Ectodermal cell (in vitro differentiated cells): ENCODE measurements at regions not wholly inside any gene's neighbourhood (a gene's known extent, or its start where the extent isn't known, plus 50 kb on each side); places are given as distances from the start of the nearest gene placed in this dataset.

ENCODE experiments used
- H3K27ac ChIP-seq: 2 replicates; pipeline ENCODE4 v1.7.0; 2013; ENCODE audit warnings: mild to moderate bottlenecking, low read depth, low read length; ENCODE audit not compliant: insufficient read depth, poor library complexity, severe bottlenecking
- H3K27me3 ChIP-seq: 2 replicates; pipeline ENCODE4 v1.7.0; 2013; ENCODE audit warnings: mild to moderate bottlenecking, low read length; ENCODE audit not compliant: insufficient read depth, control insufficient read depth, poor library complexity, severe bottlenecking
- H3K36me3 ChIP-seq: one replicate; pipeline ENCODE4 v1.7.0; 2013; ENCODE audit warnings: low read length; ENCODE audit not compliant: control insufficient read depth, insufficient read depth
- H3K4me1 ChIP-seq: one replicate; pipeline ENCODE4 v1.7.0; 2013; ENCODE audit warnings: low read length; ENCODE audit not compliant: control insufficient read depth, insufficient read depth
- H3K4me3 ChIP-seq: 2 replicates; pipeline ENCODE4 v1.7.0; 2013; ENCODE audit warnings: low read depth, low read length, control low read depth; ENCODE audit not compliant: insufficient read depth
- H3K9me3 ChIP-seq: 2 replicates; pipeline ENCODE4 v1.7.0; 2013; ENCODE audit warnings: mild to moderate bottlenecking, low read length, moderate library complexity; ENCODE audit not compliant: control insufficient read depth
- WGBS, 2 experiments: methylation state at CpG; one replicate each; pipeline ENCODE4 v1.1.7; 2013; ENCODE audit warnings: missing lambda C conversion rate in 2 of 2; 5-methylcytosine and 5-hydroxymethylcytosine counted together

DNA sequence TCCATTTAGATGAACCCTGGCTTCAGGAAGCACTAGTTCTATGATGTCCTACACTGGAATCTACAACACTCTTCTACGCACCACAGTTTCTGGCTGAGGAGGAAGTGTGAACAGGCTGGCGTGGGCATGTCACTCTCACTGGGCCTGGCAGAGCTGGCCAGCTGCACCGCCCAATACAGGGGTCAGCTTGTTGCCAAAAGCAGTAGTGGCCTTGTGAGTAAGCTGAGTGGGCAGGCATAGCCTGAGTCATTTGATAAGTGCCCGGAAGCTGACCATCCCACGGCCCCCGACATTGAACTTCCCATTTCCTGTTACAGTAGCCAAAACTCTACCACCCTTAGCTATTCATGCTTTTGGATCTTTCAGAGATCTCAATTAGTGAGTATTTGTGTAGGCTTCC is 240.9 kb upstream of the SERP2 start:
- Histone ChIP-seq H3K27ac (no peak overlapping the region), H3K27me3 (no peaks in the 10 kb centered on the region), H3K36me3 (no peaks in the 10 kb centered on the region), H3K9me3 (no peaks in the 10 kb centered on the region), H3K4me1 (no peaks in the 10 kb centered on the region), H3K4me3 (no peak overlapping the region)
- 93 to 94% methylated on average over 6 of the region's 6 CpGs for WGBS, 2 experiments

DNA sequence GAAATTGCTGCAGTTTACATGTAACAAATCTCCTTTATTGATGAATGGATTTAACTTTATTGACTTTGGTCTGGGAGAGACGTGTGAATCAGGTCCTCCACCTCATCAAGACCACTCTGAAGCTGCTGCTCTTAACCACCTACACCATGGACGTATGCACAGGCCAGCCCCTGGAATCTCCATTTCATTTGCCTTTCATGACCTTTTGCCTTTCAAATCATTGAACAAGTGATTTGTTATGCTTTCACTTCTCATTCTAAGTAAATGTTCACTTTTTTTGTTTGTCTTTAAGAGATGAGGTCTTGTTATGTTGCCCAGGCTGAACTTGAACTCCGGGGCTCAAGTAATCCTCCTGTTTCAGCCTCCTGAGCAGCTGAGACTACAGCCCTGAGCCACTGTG is 240.0 kb upstream of the SERP2 start:
- Histone ChIP-seq H3K27me3 (no peaks in the 10 kb centered on the region), H3K27ac (no peak overlapping the region), H3K4me1 (no peaks in the 10 kb centered on the region), H3K4me3 (no peak overlapping the region), H3K36me3 (no peaks in the 10 kb centered on the region), H3K9me3 (no peaks in the 10 kb centered on the region)
- 89 to 100% methylated on average over 3 of the region's 3 CpGs for WGBS, 2 experiments

DNA sequence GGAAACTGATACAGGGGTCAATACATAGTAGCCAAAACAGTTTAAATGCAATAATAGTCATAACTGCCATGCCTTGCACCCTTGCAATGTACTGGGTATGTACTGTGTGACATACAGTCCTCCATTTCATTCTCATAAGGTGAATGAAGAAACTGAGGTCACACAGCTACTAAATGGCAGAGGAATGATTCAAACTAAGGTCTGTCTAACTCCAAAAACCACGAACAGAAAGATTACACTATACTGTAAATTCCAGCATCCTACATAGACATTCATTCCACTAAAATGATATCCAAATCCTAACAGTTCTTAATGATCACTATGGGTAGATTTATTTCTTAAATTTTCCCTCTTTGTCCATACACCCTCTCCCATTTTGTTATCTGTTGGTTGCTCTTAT is 238.1 kb upstream of the SERP2 start:
- H3K27me3 ChIP-seq: no peaks in the 10 kb centered on the region
- H3K9me3 ChIP-seq: no peaks in the 10 kb centered on the region
- H3K27ac ChIP-seq: no peak overlapping the region
- H3K4me1 ChIP-seq: peaks cover 9% of the 10 kb centered on the region
- 67 to 91% methylated on average over 1 of the region's 1 CpG for WGBS, 2 experiments
- no peak overlapping the region for H3K4me3 ChIP-seq
- no peaks in the 10 kb centered on the region for H3K36me3 ChIP-seq

DNA sequence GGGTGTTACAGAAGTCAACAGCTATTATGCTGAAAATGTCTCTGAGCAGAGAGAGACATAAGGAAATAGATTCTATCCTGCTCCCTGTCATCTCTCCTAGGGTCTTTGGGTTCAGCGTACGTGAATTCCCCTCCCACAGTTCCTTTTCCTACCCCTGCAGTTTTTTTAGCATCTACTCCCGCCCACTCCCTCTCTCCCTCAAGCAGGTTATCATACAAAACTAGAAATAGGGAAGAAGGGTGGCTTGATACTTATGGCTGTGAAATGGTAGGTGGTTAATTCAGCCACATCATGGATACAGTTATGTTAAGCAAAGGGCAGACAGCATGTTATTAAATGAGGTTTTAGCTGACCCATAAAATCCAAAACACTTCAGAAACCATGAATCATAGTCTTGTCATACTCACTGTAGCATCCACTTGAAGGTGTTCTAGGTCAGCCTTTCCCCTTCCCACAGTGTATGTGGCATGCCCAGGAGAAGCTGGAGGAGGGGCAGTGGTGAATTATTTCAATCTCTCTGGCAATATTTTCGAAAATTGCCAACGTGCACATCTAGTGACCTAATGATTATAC is 236.8 kb upstream of the SERP2 start:
- 72 to 82% methylated on average over 4 of the region's 5 CpGs for WGBS, 2 experiments
- Histone ChIP-seq H3K9me3 (no peaks in the 10 kb centered on the region), H3K4me1 (peaks cover 13% of the 10 kb centered on the region), H3K4me3 (no peak overlapping the region), H3K27me3 (no peaks in the 10 kb centered on the region), H3K36me3 (no peaks in the 10 kb centered on the region), H3K27ac (no peak overlapping the region)

DNA sequence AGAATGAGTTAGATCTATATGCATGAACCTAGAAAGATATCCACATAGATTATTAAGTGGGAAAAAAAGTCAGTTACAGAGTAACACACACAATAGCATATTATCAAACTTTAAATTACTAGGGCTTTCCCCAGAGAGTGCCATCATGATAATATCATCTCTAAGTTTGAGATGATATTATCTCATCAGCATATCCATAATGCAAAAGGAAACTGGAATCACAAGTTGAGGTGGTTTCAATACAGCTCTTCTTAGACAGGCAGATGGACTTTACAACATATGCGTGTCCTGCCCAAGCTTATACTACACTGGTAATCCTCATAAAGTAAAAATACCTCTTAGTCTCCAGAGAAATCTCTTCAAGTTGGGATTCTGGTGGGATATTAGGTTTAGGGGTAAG is 236.2 kb upstream of the SERP2 start:
- no peak overlapping the region for H3K27ac ChIP-seq
- H3K9me3 ChIP-seq: no peaks in the 10 kb centered on the region
- 89% methylated on average over 1 of the region's 1 CpG; no CpG with 5 or more reads in 1 of the 2 experiments for WGBS, 2 experiments
- H3K4me3 ChIP-seq: no peak overlapping the region
- H3K4me1 ChIP-seq: peaks cover 13% of the 10 kb centered on the region
- no peaks in the 10 kb centered on the region for H3K36me3 ChIP-seq
- H3K27me3 ChIP-seq: no peaks in the 10 kb centered on the region

DNA sequence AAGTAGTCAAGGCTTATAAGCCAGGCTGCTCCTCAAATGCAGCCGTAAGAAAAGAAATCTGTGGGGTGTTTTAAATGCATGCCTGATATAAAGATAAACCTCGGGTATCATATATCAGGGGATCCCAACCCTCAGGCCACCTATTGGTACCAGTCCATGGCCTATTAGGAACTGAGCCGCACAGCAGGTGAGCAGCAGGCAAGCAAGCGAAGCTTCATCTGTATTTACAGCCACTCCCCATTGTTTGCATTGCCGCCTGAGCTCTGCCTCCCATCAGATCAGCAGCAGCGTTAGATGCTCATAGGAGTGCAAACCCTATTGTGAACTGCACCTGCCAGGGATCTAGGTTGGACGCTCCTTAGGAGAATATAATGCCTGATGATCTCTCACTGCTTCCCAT is 233.5 kb upstream of the SERP2 start:
- Histone ChIP-seq H3K9me3 (no peaks in the 10 kb centered on the region), H3K27me3 (no peaks in the 10 kb centered on the region), H3K4me1 (peaks cover 18% of the 10 kb centered on the region), H3K4me3 (no peak overlapping the region), H3K27ac (no peak overlapping the region), H3K36me3 (no peaks in the 10 kb centered on the region)
- 39 to 42% methylated on average over 7 of the region's 7 CpGs for WGBS, 2 experiments

DNA sequence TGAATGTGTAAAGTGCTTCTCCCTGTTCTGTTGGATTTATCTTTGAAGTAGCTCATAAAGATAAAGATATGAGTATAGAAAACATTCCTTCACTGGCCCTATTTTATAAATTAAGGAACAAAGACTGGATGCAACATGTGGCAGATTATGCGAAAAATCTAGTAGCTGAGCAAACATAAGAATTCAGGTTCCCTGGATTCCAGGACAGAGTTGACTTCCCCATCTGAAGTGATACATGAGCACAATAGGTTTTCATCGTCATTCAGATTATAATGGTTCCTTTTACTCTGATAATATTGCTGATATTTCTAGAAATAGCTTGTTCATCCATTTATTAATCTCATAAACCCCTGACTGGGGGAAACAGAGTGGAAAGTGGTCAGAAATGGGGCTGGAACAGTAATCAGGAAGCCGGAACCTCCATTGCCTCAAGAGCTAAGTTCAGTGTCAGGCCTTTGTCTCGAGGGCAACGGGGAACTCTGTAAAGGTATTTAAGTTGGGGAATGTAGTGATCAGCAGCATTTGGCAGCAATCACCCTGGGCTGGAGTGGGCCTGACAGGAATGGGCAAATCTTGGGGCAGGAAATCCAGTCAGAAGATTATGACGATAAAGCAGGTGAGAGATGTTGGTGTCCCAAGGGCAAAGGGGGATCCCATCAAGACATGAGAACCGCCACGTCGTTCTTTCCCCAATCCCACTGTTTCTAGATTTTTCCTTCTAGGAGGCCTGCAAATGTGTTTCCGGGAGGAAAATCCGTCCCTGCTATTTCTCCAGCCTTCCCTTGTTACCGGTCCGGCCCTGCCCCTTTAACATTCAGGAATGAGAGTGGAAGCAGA is 232.5 kb upstream of the SERP2 start:
- Histone ChIP-seq H3K4me3 (peak overlapping the region; percentile 66), H3K4me1 (peaks cover 18% of the 10 kb centered on the region), H3K27me3 (no peaks in the 10 kb centered on the region), H3K27ac (peak overlapping the region; percentile 93), H3K9me3 (no peaks in the 10 kb centered on the region), H3K36me3 (no peaks in the 10 kb centered on the region)
- WGBS, 2 experiments: 48 to 53% methylated on average over 12 to 13 of the region's 13 CpGs

DNA sequence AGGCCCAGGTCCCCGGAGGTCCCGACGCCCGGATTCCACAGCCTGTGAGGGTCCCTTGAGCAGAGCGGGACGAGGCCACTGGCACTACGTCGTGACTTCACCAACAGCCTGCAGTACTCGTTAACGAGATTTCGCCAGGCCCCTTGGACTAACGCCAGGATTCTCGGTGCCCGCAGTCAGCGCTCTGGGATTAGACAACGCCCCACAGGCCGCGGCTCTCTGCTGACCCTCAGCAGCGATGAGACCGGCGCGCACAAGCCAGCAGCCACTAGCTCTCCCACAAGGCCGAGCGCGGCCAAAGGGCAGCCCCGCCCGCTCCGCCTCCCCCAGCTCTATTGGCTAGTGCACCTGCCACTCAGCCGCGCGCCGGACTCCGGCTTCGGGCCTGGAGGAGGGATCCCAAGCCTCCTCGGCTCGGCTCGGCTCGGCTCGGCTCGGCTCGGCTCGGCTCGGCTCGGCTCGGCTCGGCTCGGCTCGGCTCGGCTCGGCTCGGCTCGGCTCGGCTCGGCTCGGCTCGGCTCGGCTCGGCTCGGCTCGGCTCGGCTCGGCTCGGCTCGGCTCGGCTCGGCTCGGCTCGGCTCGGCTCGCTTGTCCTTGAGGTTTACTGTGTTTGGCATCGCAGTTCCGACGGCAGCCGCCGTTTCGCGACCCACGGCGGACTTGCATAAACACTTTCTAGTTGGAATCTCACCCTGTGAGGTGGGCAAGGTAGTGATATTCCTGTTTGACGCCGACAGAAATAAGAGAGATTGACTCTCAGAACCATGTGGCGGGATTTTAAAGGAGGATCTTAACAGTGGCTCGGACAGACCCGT is 231.7 kb upstream of the SERP2 start:
- WGBS, 2 experiments: 1% methylated on average over 69 to 84 of the region's 84 CpGs
- Histone ChIP-seq H3K4me3 (peak overlapping the region; percentile 75), H3K4me1 (peaks cover 18% of the 10 kb centered on the region), H3K27me3 (no peaks in the 10 kb centered on the region), H3K9me3 (no peaks in the 10 kb centered on the region), H3K36me3 (no peaks in the 10 kb centered on the region), H3K27ac (peak overlapping the region; percentile 93)

DNA sequence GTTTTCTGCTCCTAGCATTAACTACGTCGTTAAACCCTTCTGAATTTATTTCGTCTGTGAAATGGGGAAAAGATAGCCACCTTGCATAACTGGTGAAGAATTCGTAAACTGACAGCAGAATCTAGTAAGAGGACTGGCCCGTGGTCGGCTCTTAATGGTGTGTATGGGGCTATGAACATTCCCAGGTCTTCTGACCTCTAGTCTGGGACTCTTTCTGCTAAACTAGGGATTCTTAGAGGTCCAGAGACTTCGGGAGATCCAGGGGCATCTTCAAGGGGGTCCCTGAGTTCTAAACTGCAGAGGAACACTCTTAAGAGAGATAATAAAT is 231.1 kb upstream of the SERP2 start:
- Histone ChIP-seq H3K27ac (no peak overlapping the region), H3K4me1 (peaks cover 18% of the 10 kb centered on the region), H3K4me3 (peak overlapping the region; percentile 75), H3K9me3 (no peaks in the 10 kb centered on the region), H3K36me3 (no peaks in the 10 kb centered on the region), H3K27me3 (no peaks in the 10 kb centered on the region)
- WGBS, 2 experiments: 9 to 12% methylated on average over 7 of the region's 7 CpGs

DNA sequence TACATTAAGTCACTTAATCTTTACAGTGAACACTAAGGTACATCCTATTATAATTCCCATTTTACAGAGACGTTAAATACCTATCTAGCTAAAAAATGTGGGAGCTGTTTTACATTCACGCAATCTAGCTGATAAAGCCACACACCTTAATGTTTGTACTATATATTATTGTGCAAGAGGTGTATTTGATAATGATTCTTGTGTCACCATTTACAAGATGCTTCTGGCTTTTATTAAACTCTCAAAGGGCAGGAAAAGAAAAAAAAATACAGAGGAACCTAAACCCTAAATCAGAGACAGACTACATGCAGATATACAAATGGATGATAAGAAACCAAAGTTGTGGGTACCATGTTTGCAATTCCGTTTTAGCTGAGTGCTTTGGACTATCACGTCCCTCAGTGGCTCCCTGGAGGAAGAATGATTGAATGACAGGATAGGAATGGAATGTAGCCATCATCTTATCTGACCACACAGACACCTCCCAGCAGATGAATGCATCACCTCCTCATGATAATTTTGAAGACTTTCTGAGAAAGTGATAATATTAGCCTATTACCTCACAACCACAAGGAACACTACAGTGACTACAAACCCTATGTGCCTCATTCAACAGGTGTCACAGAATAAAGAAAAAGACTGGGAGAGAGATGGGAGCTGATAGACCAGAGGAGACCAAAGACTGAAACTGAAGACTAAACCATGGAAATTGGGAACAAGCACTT is 230.5 kb upstream of the SERP2 start:
- WGBS, 2 experiments: 81 to 89% methylated on average over 3 to 4 of the region's 4 CpGs
- peaks cover 18% of the 10 kb centered on the region for H3K4me1 ChIP-seq
- no peak overlapping the region for H3K27ac ChIP-seq
- H3K27me3 ChIP-seq: no peaks in the 10 kb centered on the region
- H3K9me3 ChIP-seq: no peaks in the 10 kb centered on the region
- H3K36me3 ChIP-seq: no peaks in the 10 kb centered on the region
- peak overlapping the region; percentile 75 for H3K4me3 ChIP-seq
